Ovary (tissue), 3 donors: ENCODE measurements at regions not wholly inside any gene's neighbourhood (a gene's known extent, or its start where the extent isn't known, plus 50 kb on each side); places are given as distances from the start of the nearest gene placed in this dataset.

Source experiments
- EP300 ChIP-seq: sonication (generic); formaldehyde crosslinking; IDR thresholded peaks from one replicate; pipeline ENCODE4 v1.6.1; 2017; ENCODE audit warnings: antibody characterized with exemption
- POLR2A ChIP-seq: fragments of 450-650 bp; IDR thresholded peaks from one replicate; pipeline ENCODE4 v1.6.1; 2017; ENCODE audit warnings: antibody characterized with exemption, mild to moderate bottlenecking, moderate library complexity
- TF ChIP-seq, protein P1 (sequence below), 3 donors: fragments of 450-650 bp in 2 of 3; fragments of 200-600 bp in 1 of 3; IDR thresholded peaks; one replicate each; pipeline versions ENCODE4 v1.5.1 to v1.8.0; 2016 to 2022; ENCODE audit warnings: antibody characterized with exemption in 3 of 3, mild to moderate bottlenecking in 1 of 3
- donor health status: DM: no; HTN: no; CAD: no.

DNA sequence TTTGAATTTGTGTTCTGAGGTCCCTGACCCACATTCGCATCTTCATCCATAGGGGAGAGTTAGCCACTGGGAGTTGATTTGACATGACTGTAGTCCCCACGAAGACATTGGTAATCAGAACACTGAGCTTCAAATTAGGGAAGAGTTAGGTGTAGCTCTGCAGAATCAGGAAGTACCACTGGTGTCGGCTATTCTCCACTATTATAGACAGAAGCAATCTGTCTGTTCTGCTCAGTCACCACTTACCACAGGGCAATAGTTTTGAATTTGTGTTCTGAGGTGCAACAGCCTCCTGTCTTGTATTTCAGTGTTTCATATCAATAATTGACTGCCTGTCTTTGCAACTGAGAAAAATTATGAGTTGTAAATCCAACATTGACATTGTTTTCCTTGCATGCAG, 407.6 kb downstream of the LRFN5 start:
- TF ChIP-seq, protein P1, sequence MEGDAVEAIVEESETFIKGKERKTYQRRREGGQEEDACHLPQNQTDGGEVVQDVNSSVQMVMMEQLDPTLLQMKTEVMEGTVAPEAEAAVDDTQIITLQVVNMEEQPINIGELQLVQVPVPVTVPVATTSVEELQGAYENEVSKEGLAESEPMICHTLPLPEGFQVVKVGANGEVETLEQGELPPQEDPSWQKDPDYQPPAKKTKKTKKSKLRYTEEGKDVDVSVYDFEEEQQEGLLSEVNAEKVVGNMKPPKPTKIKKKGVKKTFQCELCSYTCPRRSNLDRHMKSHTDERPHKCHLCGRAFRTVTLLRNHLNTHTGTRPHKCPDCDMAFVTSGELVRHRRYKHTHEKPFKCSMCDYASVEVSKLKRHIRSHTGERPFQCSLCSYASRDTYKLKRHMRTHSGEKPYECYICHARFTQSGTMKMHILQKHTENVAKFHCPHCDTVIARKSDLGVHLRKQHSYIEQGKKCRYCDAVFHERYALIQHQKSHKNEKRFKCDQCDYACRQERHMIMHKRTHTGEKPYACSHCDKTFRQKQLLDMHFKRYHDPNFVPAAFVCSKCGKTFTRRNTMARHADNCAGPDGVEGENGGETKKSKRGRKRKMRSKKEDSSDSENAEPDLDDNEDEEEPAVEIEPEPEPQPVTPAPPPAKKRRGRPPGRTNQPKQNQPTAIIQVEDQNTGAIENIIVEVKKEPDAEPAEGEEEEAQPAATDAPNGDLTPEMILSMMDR (IDR thresholded peaks at IDR 0.05) = no peak
- TF ChIP-seq EP300 (no peak), POLR2A (no peak)
